Tibial nerve (tissue), 4 donors: ENCODE measurements at regions not wholly inside any gene's neighbourhood (a gene's known extent, or its start where the extent isn't known, plus 50 kb on each side); places are given as distances from the start of the nearest gene placed in this dataset.

Experiments used
- DNase-seq, 2 donors: peaks; one replicate each; pipeline ENCODE4 v3.0.0-alpha.2; 2019; ENCODE audit warnings: low spot score in 2 of 2
- H3K27ac ChIP-seq, 4 donors: fragments of 200-600 bp; sonication (generic) in 3 of 4; one replicate each; pipeline ENCODE4 v1.5.1; 2017 to 2019; ENCODE audit warnings: mild to moderate bottlenecking in 1 of 4
- H3K27me3 ChIP-seq, 2 donors: fragments of 200-600 bp; sonication (generic) in 1 of 2; one replicate each; pipeline versions ENCODE4 v1.5.1 to v1.6.0; 2017 to 2019
- H3K36me3 ChIP-seq, 3 donors: fragments of 200-600 bp; sonication (generic); one replicate each; pipeline ENCODE4 v1.5.1; 2018 to 2019
- H3K4me1 ChIP-seq, 4 donors: fragments of 200-600 bp; sonication (generic) in 3 of 4; one replicate each; pipeline ENCODE4 v1.5.1; 2017 to 2019
- H3K4me3 ChIP-seq, 4 donors: fragments of 200-600 bp; sonication (generic) in 3 of 4; one replicate each; pipeline ENCODE4 v1.5.1; 2017 to 2019; ENCODE audit warnings: mild to moderate bottlenecking in 1 of 4, moderate library complexity in 1 of 4
- H3K9me3 ChIP-seq, 4 donors: fragments of 200-600 bp; sonication (generic) in 3 of 4; one replicate each; pipeline ENCODE4 v1.5.1; 2017 to 2019
- EP300 ChIP-seq, 2 donors: sonication (generic); formaldehyde crosslinking; IDR thresholded peaks; one replicate each; pipeline ENCODE4 v1.6.1; 2017; ENCODE audit warnings: antibody characterized with exemption in 2 of 2, mild to moderate bottlenecking in 1 of 2
- POLR2A ChIP-seq, 2 donors: fragments of 450-650 bp; IDR thresholded peaks; one replicate each; pipeline ENCODE4 v1.6.1; 2017; ENCODE audit warnings: antibody characterized with exemption in 2 of 2, mild to moderate bottlenecking in 2 of 2, moderate library complexity in 2 of 2
- WGBS, 2 donors: methylation state at CpG; one replicate each; pipeline ENCODE4 v1.1.5; 2018; 5-methylcytosine and 5-hydroxymethylcytosine counted together
- TF ChIP-seq, protein P1 (sequence below), 5 experiments: fragments of 200-600 bp in 3 of 5; fragments of 450-650 bp in 2 of 5; sonication (generic) in 3 of 5; IDR thresholded peaks; one replicate each; pipeline ENCODE4 v1.5.1; 2016 to 2019; ENCODE audit warnings: antibody characterized with exemption in 5 of 5, mild to moderate bottlenecking in 3 of 5, moderate library complexity in 2 of 5

DNA sequence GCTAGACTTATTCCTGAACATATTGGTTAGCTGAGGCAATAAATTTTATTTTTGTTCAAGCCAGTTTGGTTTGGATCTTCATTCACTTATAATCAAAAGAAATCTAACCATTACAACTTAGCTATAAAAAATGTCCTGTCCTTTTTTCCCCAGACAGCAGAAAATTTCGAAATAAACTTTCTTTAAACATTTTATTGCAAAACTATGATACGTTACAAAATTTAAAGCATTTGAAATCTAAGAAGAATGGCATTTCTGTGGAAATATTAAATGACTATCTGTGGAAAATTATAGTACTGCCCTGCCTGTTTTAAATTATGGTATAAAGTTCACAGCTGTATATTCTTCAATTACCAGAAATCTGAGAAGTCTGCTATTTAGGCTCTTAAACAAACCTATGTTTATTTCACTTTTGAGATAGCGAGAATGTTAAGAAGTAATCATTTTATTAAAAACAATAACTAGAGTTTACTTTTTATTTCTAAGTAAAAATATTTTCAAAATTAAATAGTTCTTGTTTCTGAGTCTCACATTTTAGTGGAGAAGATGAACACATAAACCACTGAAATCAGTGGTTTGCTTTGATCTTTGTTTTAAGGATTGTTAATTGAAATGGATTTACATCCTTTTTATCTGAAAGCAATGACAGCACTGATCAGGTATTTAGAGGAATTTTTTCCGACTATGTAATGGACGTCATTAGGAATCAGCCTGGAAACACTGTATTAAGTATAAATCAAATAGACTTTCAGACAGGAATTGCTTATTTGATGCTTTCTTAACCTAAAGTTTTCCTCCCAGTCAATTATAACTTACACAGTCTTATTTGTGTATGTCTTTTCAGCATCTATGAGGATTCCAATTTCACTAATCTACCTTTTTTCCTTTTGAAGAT, 553.7 kb downstream of the COL12A1 start:
- Histone ChIP-seq H3K36me3 (no peaks in the 10 kb centered on the region), H3K27ac (no peak overlapping the region), H3K4me3 (no peak overlapping the region), H3K27me3 (no peaks in the 10 kb centered on the region), H3K4me1 (no peaks in the 10 kb centered on the region), H3K9me3 (peaks cover 0 to 3% (median 0%) of the 10 kb centered on the region in 4 donors)
- TF ChIP-seq, protein P1, sequence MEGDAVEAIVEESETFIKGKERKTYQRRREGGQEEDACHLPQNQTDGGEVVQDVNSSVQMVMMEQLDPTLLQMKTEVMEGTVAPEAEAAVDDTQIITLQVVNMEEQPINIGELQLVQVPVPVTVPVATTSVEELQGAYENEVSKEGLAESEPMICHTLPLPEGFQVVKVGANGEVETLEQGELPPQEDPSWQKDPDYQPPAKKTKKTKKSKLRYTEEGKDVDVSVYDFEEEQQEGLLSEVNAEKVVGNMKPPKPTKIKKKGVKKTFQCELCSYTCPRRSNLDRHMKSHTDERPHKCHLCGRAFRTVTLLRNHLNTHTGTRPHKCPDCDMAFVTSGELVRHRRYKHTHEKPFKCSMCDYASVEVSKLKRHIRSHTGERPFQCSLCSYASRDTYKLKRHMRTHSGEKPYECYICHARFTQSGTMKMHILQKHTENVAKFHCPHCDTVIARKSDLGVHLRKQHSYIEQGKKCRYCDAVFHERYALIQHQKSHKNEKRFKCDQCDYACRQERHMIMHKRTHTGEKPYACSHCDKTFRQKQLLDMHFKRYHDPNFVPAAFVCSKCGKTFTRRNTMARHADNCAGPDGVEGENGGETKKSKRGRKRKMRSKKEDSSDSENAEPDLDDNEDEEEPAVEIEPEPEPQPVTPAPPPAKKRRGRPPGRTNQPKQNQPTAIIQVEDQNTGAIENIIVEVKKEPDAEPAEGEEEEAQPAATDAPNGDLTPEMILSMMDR (IDR thresholded peaks at IDR 0.05) = no peak
- no peak for TF ChIP-seq POLR2A (IDR thresholded peaks at IDR 0.05)
- no peak for TF ChIP-seq EP300 (IDR thresholded peaks at IDR 0.05)
- no peak for DNase-seq
- 68 to 72% methylated on average over 5 of the region's 5 CpGs for WGBS, 2 donors

GRCh38 chr6:74650668-74651067, 555.2 kb downstream of the COL12A1 start:
- TF ChIP-seq POLR2A (IDR thresholded peaks at IDR 0.05) (no peak), EP300 (IDR thresholded peaks at IDR 0.05) (no peak)
- TF ChIP-seq, protein P1 (IDR thresholded peaks at IDR 0.05) = no peak
- Histone ChIP-seq H3K4me1 (no peaks in the 10 kb centered on the region), H3K9me3 (peaks cover 0 to 3% (median 0%) of the 10 kb centered on the region in 4 donors), H3K27me3 (no peaks in the 10 kb centered on the region), H3K27ac (no peak overlapping the region), H3K4me3 (no peak overlapping the region), H3K36me3 (no peaks in the 10 kb centered on the region)
- 87 to 88% methylated on average over 3 of the region's 3 CpGs for WGBS, 2 donors
- DNase-seq = no peak

DNA sequence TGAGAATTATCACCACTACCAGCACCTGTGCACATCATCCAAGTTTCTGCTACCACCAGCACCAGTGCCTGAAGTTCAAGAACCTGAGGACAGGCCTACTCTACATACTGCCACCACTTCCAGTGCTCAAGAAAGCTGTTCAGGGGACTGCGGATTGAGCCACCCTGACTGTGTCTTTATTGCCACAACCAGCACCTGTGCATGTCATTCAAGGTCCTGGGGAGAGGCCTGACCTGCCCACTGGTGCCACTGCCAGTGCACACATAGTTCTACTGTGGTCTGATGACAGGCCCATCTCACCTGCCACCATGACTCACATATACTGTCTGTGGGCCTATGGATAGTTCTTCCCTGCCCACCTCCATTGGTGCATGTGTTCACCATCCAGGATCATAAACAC, 559.4 kb downstream of the COL12A1 start:
- Histone ChIP-seq H3K36me3 (no peaks in the 10 kb centered on the region), H3K27ac (no peak overlapping the region), H3K27me3 (no peaks in the 10 kb centered on the region), H3K9me3 (peaks cover 0 to 3% (median 0%) of the 10 kb centered on the region in 4 donors), H3K4me3 (no peak overlapping the region), H3K4me1 (no peaks in the 10 kb centered on the region)
- no peak for DNase-seq
- no peak for TF ChIP-seq EP300 (IDR thresholded peaks at IDR 0.05)
- TF ChIP-seq, protein P1 (IDR thresholded peaks at IDR 0.05) = no peak
- TF ChIP-seq POLR2A (IDR thresholded peaks at IDR 0.05) = no peak
- WGBS, 2 donors = 100% methylated on average over 1 of the region's 1 CpG

- TF ChIP-seq EP300 (IDR thresholded peaks at IDR 0.05) (no peak), POLR2A (IDR thresholded peaks at IDR 0.05) (no peak)
- TF ChIP-seq, protein P1 (IDR thresholded peaks at IDR 0.05) = no peak
- WGBS, 2 donors = 78 to 86% methylated on average over 6 of the region's 6 CpGs
- no peak overlapping the region for H3K4me3 ChIP-seq
- H3K36me3 ChIP-seq = no peaks in the 10 kb centered on the region
- no peak overlapping the region for H3K27ac ChIP-seq
- no peak for DNase-seq
- H3K4me1 ChIP-seq = no peaks in the 10 kb centered on the region
- peaks cover 0 to 3% (median 0%) of the 10 kb centered on the region in 4 donors for H3K9me3 ChIP-seq
- no peaks in the 10 kb centered on the region for H3K27me3 ChIP-seq
These were observed 560.6 kb downstream of the COL12A1 start for GRCh38 chr6:74645108-74645849.

DNA sequence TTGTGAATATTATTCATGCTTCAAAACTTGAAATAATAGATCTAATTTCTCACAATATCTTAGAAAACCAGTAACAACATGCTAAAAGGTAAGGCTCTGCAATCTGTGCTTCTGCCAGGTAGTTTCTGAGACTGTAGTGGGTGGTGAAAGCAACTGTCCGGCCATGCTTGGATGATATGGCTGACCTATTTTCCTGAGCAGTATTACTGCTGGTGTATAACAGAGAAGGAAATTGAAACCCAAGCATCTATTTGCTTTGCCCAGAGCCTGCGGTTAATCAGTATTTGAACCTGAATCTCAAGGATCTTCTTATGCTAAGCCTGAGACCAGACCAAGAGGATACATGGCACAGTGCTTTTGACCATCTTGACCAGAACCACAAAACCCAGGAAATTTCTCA, 563.8 kb downstream of the COL12A1 start:
- no peak for TF ChIP-seq EP300 (IDR thresholded peaks at IDR 0.05)
- TF ChIP-seq, protein P1 (IDR thresholded peaks at IDR 0.05) = no peak
- no peak for TF ChIP-seq POLR2A (IDR thresholded peaks at IDR 0.05)
- no peak overlapping the region for H3K27ac ChIP-seq
- no peaks in the 10 kb centered on the region for H3K36me3 ChIP-seq
- no peaks in the 10 kb centered on the region for H3K27me3 ChIP-seq
- no peak overlapping the region for H3K4me3 ChIP-seq
- H3K4me1 ChIP-seq = peaks cover 0 to 15% (median 0%) of the 10 kb centered on the region in 4 donors
- 97% methylated on average over 2 of the region's 2 CpGs for WGBS, 2 donors
- H3K9me3 ChIP-seq = no peaks in the 10 kb centered on the region
- DNase-seq = no peak
